ENCODE measurements at regions not wholly inside any gene's neighbourhood (a gene's known extent, or its start where the extent isn't known, plus 50 kb on each side); places are given as distances from the start of the nearest gene placed in this dataset.

DNA sequence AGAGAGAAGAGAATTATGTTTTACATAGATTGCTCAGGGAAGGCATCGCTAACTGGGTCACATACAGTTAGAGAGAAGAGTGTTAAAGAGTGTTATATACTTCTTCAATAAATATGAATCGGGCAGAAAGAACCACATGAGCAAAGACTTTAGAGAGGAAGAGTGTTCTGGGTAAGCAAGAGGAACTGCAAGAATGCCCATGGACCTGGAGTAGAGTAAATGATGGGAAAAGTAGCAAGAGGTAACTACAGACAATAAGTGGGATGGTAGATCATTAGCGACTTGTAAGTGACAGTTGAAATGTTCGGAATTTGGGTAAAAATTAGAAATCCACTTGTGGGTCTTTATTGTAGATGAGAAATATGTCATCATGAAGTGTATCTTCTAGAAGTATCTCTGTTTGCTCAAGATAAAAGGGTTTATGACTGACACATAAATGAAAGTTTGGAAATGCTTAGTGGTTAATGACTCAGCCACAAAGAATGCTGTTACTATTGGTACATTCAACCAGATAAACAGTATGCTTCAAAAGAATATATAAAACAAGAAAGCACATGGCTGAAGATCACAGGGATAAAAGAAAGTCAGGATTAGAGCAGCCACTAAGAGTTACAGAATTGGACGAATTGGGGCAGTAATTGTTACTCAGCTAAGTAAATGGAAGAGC is 229.3 kb downstream of the CASP12 start:
- no peak for TF ChIP-seq POLR2A (IDR thresholded peaks at IDR 0.05; ENCODE audit: low read depth)
- TF ChIP-seq POLR2AphosphoS5 (IDR thresholded peaks at IDR 0.05) = no peak
- no peak for TF ChIP-seq EP300 (IDR thresholded peaks at IDR 0.05)

Measured in esophagus muscularis mucosa (tissue), 3 donors.